GM18907 (cell line): ENCODE measurements at regions not wholly inside any gene's neighbourhood (a gene's known extent, or its start where the extent isn't known, plus 50 kb on each side); places are given as distances from the start of the nearest gene placed in this dataset.

ENCODE experiments used
- ATAC-seq: cut with Tn5 transposase; IDR thresholded peaks from one replicate; pipeline ENCODE4 v1.9.1; 2021; ENCODE audit warnings: mild to moderate bottlenecking, moderate library complexity; ENCODE audit not compliant: unreplicated experiment

DNA sequence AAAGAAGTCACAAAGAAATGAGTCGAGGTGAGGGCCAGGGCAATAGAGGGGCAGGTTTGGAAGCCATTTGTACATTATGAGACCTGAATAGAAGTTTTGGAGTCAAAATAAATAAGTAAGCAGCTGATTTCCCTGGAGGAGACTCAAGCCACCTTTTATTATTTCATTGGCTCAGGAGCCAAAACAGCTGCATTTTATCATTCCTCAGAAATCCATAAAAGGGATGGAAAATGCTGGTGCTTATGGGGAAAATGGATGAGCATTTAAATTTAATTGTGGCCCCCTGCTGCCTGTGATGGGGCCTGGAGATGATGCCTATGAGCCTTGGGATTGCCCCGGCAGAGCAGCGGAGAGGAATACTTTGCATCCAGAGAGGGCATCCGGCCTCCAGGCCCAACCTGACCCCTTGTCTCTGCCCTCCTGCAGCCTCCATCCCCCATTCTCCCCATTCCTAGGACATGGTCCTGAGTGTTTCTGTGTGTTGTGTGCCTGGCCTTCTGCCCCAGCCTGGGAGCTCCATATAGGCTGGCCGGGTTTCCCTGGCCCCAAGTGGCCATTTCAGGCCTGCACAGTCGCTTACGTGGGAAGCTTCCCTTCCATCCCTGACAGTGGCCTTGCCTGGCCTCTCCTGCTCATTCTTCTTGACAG is 296.8 kb upstream of the ZMIZ1 start:
- no peak for ATAC-seq

DNA sequence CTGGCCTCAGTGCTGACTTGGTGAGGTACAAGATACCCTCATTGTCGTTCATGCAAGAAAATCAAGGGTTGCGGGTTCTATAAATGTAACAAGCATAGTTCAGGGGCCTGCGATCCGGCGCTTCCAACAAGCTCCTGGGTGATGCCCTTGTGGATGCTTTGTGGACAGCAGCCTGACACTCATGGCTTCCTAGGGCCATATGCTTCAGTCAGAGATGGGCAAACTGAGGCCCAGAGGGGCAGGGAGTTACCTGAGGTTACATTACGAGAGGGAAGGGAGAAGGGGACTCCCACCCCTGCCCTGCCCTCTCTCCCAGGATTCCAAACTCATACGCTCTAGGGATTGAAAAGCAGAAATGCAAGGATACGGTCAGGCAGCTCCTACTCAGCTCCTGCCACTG is 296.3 kb upstream of the ZMIZ1 start:
- ATAC-seq = no peak

DNA sequence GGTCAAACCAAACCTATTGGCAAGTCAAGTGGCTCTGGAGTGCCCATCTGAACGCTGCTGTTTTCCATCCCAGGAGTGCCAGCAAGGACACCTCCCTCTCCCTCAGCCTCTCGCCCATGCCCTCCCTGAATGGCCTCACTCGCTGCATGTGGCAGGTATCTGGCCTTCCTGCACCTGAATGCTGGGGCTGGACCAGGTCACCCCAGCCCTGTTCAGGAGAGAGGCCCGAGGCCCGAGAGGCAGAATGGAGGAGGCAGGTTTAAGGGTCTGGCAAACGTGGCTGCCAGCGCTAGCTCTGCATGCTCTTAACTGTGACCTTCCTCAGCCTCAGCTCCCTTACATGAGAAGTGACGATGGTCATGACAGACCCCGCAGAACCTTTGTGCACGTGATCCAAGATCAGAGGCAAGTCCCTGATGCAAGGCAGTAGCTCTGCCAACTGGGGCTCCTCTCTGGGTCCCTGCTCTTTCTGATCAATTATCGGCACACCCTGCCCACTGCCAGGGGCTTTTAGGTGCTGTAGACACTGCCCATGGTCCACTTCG is 295.7 kb upstream of the ZMIZ1 start:
- no peak for ATAC-seq

DNA sequence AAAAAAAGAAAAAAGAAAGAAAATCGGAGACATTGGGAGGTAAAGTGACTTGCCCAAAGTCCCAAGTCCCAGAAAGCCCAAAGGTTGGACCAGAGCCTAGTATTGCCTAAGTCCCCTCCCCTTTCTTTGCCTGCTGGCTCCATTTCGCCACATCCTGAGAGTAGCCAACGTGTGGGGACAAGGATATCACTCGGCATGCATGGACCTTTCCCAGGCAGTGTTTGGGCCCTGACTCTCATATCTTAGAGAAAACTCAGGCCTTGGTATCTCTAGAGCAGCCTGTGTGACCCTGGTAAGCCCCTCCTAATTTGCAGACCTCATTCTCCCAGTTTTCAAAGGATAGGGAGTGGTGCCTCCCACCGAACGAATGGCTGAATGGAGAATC is 294.2 kb upstream of the ZMIZ1 start:
- no peak for ATAC-seq

DNA sequence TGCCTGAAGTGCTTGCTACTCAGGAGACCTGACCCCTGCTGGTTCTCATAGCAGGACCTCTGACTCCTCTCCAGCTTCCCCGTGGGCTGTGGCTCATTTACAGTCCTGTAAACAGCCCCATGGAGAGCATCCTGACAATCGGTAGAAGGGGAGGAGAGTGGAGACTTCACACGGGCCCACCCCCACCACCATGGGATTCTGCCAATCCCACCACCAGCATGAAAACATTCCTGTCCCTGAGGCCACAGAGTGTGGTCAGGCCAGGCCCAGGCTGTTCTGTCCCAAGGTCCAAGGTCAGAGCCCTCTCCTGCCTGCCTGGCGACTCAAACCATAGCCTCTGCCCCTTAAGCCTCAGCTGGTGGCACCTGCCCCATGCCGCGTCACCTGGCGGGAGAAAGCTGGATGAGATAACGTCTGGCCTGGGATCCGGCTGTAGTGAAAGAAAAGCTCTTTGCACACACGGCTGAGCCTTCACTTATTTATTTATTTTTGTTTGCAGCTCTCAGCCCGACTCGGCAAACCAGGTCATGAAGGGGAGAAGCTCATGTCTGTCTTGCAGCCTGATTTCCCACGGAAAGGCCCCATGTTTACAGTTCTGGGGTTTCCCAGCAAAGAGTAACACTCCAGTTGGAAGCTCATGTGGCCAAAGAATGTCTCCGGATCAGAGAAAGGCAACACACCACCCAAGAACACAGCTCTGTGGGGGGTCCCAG is 293.6 kb upstream of the ZMIZ1 start:
- no peak for ATAC-seq

DNA sequence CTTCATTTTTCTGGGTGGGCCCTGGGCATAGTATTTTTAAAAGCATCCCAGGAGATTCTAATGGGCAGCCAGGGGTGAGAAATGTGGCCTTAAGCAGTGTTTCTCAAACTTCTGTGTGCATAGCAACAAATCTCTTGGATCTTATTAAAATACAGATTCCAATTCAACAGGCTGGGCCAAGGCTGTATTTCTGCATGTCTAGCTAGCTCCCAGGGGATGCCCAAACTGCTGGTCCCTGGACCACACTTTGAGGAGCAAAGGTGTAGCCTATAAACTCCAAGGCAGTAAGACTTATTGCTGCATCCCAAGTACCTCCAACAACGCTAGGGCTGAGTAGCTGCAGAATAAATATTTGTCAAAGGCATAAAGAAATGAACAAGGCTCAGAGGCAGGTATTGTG is 292.9 kb upstream of the ZMIZ1 start:
- no peak for ATAC-seq

DNA sequence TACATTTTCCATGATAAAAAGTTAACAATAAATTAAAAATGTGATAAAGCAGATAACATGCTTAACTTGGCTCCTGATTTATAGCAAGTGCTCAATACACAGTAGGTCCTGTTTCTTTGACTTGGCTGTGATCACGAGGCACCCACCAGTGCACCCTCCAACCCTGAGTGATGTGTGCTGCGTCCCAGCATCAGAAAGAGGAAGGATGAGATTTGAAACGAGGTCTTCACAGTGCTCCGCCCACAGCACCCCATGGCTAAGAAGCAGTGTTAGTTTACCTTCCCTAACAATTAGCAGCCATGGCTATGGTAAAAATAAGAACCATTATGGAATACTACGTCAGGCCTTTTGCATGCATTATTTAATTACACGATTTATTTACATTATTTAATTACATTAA is 292.0 kb upstream of the ZMIZ1 start:
- no peak for ATAC-seq

DNA sequence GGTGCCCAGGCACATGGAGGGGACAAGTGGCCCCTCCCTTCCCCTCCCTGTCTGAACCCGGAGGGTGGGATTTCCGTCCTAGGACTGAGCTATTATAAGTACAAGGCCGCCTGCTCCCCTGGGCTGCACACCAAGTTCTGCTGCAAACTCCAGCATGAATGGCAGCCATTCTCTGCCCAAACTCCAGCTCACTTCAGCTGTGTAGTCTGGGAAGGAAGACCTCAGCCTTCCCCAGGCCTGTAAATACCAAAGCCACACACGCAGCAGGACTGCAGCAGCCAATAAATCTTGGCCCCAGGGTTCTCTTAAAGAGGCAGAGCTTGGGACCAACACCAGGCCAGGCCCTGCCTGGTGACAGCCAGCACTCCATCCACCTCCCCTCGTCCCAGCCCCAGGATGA is 291.3 kb upstream of the ZMIZ1 start:
- ATAC-seq = no peak

DNA sequence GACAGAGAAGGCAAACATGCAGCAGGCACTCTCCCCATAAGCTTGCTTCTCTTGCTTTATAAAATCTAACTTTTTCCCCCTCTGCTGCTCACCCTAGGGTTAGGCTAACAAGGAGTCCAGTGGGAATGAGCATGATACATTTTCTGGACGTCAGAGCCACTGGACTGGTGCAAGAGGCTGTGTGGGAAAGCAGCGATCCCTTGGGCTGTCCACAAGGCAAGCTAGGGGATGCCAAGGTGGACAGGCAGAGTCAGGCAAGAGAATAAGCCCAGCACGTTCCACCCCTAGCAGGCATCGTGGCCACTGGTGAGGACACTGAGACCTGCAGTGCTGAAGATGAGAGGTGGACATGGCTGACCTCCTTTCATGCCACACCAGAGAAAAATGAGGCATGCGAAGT is 290.9 kb upstream of the ZMIZ1 start:
- ATAC-seq = no peak

DNA sequence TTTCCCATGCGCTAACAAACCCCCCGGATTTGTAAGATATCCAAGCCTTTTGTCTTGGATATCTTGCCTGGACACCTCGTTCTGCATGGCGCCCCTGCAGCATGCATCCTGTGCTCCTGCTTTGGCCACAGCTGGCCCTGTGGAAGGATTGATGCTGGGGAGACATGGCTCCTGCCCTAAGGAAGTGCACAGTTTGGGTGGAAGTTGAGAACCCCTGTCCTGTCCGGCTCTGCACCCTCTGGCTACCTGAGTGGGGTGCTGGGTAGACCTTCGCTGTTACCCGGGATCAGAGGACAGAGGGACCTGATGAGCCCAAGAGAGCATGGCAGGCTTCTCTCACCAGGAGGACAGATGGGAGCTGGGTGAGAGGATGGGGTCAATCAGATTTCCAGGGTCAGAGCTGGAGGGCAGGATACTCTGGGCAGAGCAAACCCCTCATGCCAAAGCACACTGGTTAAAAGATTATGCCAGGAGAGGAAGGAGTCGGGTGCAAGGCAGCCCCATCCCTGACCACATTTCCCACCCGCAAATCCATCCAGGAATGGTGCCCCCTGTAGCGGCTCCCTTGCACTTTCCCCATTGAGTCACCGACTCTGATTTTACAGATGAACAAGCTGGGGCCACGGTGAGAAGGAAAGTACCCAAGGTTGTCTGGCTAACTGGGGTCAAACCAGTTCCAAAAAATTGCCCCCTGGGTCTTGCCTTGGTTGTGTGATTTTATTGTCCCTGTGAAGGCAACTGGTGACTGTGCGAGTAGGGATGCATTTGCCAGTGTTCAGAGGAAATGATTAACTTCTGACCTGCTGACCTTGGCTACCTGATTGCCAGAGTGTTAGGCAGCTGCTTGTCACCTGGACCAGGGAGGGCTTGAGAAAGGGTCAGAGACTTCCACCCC is 290.1 kb upstream of the ZMIZ1 start:
- ATAC-seq = no peak

DNA sequence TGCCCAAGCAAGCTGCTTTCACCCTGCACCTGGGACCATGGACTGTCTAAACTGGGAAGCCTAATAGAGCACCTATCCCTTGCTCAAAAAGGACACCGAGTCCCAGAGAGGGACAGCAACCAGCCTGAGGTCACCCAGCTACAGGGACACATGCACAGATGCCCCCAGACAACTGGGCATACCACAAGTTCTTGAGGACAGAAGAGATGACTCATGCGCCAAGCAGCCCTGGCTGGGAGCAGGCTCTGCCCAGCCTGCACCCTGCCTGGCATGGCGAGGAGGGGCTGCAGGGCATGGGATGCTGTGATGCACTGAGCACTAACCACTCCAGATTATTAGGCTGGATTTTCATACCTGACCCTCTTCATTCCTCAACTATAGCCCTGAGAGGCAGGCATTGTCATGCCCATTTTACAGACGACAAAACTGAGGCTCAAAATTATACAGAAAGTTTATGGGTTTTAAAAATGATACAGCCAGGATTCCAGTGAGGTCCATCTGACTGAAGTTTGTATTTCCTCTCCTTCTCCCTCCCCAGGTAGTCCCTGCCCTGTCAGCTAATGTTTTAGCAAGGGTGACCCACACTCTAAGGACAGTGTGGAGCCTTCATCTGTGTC is 289.3 kb upstream of the ZMIZ1 start:
- ATAC-seq = no peak

DNA sequence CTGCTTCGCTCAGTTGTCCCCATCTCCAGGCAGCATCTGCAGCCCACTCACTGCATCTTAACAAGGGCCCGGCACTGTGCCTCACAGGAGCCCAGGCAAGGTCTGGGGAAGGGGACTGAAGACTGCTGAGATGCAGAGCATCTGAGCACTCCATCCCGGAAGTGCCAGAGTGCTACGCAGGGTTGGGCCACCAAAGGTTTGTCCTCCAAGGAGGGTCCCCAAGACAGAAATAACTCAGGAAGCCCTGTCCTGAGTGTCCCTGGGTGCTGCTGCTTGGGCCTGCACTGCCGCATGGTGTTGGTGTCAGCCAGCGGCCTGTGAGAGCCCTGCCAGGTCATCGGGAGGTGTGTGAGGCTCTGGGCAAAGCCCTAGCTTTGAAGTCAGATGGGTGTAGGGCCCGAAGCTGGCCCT is 288.2 kb upstream of the ZMIZ1 start:
- ATAC-seq = no peak

DNA sequence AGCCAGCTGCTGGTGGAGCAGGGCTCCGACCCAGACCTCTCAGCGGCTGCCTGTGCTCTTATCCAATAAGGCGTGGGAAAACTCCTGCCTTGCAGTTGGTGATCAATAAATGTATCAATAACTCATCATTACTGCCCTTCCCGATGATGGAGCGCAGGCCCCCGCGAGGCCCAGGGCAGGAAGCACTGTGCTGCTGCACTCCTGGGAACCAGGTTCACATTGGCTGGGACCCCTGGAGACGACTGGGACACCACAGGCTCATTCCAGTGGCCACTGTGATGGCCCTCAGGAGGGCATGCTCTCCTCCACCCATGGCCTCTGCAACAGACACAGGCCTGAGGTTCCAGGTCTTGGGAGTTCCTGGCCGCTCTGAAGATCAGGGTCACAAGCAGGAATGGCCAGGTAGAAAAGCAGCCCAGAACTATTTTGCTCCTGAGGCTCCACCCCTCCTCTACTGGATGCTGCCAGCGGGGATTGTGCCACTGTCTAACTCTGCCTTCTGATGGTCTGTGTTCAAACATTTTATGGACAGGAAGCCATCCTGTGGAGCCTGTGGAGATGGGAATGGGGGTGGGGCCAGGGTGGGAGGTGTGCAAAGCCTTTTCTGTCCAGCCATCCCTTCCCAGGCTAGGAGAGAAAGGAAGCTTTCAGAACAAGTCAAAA is 287.4 kb upstream of the ZMIZ1 start:
- no peak for ATAC-seq

DNA sequence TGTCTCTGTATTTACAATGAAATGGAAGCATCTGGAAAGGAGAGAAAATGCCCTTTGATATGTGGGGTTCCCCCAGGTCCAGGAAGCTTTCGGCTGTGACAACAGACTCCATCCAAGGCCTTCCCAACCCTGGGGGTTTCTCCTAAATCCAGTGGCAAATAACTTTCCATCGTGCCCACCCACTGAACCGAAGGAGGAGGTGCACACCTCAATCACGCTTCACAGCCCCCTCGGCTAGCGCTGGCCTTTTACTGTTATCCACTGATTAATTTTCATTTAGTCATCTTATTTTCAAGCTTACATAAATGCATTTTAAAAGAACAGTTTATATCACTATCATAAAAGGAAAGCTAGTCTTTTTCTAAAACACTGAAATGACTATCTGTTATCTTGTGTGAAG is 286.8 kb upstream of the ZMIZ1 start:
- ATAC-seq = no peak

DNA sequence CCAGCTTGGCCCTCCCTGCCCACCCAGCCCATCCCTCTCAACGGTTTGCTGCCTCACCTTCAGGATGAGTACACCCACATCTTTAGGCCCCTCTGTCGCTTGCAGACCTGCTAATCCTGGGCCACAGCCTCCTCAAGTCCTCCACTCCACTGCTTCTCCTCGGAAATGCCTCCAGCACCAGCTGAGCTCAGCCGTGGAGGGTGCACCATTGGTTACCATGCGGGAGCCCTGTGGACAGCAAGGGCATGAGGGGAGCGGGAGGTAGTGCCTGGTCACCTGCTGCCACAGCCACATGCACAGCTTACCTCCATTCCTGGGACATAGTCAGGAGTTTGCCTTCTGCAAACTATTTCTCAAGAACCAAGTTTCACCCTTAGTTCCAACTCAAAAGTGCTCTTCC is 286.3 kb upstream of the ZMIZ1 start:
- ATAC-seq = no peak

DNA sequence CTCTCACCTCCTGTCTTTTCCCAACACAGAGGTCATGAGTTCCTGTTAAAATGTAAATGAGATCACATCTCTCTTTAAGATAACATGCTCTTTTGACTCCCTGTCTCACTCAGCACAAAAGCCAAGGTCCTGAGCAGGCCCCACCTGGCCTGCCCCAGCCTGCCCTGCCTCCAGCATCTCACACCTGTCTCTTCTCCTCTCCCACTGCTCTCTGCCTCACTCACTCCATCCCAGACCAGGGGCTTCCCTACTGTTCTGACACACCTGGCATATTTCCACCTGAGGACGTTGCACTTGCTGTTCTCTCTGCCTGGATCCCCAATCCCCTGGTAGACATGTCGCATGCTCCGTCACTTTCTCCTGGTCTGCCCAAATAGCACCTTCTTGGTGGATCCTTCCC is 285.0 kb upstream of the ZMIZ1 start:
- no peak for ATAC-seq

DNA sequence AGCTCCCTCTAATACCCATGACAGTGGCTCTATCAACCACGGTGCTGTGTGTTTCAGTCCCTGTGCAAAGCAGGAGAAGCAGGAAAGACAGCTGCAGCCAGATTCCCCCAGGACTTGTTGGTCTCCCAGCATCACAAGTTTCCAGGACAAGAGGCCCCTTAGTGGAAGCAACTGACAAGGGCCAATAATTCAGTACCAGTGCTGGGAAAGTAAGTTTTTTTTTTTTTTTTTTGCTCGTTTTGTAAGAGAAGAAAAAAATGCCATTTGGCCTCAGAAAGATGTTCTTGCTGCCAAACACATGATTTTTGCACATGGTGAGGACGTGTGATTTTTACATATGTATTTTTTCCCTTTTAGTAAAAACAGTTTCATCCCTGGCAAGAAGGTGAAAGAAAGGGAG is 284.2 kb upstream of the ZMIZ1 start:
- ATAC-seq = no peak

DNA sequence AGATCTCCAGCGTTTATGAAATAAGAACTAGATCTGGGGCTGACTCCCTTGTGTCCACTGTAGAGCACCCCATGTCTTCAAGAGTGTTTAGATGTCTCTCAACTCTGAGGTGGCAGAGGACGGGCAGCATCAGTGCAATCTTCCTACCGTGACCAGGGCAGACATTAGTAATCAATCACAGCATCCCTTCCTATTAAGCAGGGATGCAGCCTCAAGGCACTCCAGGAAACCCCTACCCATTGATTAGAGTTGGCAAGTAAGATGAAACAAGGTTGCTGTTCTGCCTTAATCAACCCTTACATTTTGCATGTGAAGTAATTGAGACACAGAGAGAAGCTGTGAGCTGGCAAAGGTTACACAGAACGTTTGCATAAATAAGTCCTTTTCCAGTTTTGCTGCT is 283.7 kb upstream of the ZMIZ1 start:
- no peak for ATAC-seq

DNA sequence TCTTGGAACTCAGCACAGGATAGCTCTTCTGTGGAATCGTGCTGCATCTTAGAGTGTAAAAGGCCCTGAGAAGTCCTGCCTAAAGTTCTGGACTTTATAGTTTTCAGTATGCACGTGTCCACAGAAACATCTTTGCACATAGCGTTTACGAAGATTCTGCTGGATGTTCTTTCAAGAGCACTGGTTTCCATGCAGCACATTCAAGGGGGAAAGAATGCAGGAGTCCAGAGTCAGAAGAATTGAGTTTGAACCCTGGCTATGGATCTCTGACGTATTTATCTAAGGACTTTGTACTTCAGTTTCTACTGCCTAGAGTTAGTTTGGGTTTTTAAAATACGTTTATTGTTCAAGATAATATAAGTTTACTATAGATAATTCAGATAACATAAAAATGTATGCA is 282.8 kb upstream of the ZMIZ1 start:
- ATAC-seq = no peak

DNA sequence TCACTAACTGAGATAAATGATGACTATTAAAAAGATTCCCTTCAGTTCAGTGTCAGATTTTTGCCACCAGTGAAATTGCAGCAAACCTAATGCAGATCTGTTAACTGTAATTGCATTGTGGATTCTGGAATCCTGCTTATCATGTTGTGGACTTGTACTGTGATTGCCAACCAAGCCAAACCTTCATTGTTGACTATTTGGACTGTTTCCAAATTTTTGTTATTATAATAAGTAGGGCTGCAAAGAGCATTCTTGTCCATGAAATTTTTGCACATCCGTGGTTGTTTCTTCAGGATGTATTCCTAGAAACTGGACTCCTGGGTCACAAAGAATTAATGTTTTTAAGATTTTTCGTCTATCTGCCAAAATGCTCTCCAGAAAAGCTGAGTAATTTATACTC is 281.6 kb upstream of the ZMIZ1 start:
- ATAC-seq = no peak
